HG02588 (cell line): ENCODE measurements at regions not wholly inside any gene's neighbourhood (a gene's known extent, or its start where the extent isn't known, plus 50 kb on each side); places are given as distances from the start of the nearest gene placed in this dataset.
A peak's percentile ranks its signal among the peaks of the same experiment; 100 is the strongest.

Source experiments
- ATAC-seq: cut with Tn5 transposase; IDR thresholded peaks from one replicate; pipeline ENCODE4 v1.9.1; 2021; ENCODE audit warnings: mild to moderate bottlenecking, moderate library complexity; ENCODE audit not compliant: unreplicated experiment

GRCh38 chr6:6376845-6377244 is 56.4 kb upstream of the F13A1 start:
- ATAC-seq, result no peak

DNA sequence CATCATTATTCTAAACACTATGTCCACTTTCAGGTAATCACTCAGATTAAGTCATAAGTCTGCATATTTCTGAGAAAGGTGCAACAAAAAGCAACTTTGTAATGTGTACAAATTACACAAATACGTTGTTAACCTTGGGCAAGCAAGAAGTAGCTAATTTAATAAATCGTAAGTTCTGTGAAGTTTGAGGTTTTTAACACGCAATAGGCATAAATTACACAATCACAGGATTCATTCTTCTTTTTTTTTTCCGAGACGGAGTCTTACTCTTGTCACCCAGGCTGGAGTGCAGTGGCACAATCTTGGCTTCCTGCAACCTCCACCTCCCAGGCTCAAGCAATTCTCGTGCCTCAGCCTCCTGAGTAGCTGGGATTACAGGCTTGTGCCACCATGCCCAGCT is 57.2 kb upstream of the F13A1 start:
- no peak for ATAC-seq

DNA sequence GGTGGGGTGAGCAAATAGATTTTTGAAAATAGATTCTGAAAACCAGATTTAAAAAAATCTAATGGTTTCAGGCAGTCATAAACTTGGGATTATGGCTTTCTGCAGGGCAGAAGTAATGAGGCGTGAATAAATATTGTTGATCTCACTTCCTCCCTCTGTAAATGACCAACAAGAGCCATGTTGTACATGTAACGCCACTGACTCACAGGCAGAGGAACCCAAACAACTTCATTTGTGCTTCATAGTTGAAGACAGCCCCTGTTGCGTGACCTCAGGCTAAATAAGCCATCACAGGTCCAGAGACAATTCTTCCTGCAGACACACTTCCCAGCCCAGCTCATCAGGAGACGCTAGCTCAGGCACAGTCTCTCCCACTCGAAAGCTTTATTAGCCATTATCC is 59.1 kb upstream of the F13A1 start:
- no peak for ATAC-seq

GRCh38 chr6:6384520-6384919 is 64.1 kb upstream of the F13A1 start:
- ATAC-seq, result no peak

DNA sequence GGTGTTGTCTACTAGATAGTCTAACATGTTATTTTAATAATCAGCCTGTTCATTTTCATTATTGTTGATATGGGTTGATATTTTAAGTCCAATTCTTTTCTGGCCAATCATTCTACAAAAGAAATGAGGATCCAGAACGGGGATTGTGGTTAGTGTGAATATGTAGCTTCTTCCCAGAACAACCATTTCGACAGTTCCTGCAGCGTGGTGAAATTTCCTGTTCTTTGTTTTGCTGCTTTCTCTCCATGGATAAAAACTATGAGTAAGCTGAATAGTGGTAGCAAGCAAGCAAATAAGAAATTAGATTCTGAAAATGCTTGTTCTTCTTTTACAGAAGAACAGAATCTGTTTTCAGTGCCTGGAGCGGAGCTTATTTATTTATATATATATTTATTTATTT is 65.5 kb upstream of the F13A1 start:
- ATAC-seq, result no peak

DNA sequence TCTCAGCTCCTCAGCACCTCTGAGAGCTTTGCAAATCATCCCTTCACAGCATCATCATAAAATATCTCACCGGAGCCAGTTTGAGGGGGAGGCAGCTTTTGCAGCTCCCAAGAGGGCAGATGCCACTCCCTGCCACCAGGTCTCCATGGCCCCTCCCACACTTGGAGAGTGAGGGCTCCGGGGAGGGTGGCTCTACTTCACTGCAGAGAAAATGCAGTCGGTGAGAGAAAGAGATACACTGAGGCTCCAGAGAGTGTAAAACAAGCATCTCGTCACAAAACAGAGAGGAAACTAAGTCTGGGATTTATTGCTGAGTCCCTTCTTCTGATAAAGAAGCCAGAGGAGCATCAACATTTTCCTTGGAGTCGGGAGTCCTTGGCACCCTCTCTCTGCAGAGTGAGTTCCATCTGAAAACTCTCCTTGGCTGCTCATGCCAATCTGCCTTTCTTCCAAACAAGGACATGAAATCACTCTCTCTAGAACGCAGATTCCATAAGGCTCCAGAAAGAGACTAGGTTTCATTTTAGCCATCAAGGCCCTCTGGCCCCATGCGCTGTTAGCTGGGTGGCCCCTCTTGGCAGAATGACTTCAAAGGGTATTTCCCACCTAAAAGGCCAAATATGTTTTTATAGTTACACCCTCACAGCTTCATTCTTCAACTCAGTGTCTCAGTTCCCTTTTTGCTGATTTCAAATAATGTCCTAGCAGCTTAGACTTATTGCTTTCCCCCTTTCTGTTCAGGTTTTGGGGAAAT is 70.6 kb upstream of the F13A1 start:
- ATAC-seq, result peak; percentile 64

DNA sequence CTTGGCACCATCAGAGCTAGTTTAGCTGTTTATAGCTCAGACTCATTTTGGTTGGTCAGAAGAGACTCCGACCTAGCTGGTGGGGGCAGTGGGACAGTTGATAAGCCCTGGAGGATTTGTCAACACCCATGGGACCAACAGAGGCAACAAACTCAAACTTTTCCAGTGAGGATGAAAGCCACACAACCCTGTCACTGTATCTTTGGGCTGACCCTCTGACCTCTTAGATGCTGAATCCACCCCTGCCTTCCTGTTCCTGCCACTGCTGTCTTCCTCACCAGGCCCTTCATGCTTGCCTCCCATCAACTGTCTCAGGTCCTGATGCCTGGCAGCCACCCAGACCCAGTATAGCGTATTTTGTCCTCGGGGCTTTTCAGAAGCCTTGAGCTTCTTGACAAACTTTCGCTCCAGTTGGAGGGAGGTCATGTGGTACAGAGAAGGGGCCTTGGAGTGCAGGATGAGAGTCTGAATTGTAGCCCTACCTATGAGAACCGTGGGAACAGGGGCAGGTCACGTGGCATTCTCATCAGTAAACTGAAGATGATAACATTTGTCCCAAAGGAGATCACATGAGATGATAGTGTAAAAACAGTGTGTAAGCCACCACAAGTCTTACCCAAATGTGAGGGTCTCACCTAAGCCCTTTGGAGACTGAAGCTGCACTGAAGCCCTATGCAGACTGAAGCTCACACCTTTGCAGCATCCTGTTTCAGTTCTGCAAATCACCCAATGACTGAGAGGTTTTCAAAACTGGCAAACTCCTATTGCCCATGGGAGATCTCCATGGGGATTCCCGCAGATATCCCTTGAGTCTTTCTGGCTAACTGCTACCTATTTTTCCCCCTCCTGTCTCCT is 72.0 kb upstream of the F13A1 start:
- peak; percentile 72 for ATAC-seq

- peak; percentile 23 for ATAC-seq
Measured at GRCh38 chr6:6393069-6393529, 72.6 kb upstream of the F13A1 start.

GRCh38 chr6:6395581-6396197 is 75.2 kb upstream of the F13A1 start:
- ATAC-seq, result no peak

GRCh38 chr6:6397842-6398241 is 77.4 kb upstream of the F13A1 start:
- ATAC-seq, result no peak

GRCh38 chr6:6399568-6399967 is 79.1 kb upstream of the F13A1 start:
- ATAC-seq, result no peak

DNA sequence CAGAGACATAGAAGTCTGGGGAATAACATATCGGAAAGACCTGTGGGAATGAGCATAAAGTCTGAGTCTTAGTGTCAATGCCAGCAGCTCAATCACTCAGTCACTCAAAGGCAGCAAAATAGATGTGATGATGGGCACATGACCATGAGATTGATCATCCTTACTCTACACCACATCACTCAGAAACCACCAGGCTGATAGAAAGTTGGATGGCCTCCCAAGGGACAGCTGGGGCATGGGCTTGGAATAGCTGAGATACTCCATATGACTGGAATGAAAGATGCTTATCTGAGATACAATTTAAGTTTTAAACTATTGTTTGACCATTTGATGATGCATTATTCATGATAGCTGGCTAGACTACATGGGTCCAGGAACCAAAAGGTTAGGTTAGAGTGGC is 80.9 kb upstream of the F13A1 start:
- no peak for ATAC-seq

- ATAC-seq, result no peak
Measured at GRCh38 chr6:6402006-6402405, 81.5 kb upstream of the F13A1 start.

DNA sequence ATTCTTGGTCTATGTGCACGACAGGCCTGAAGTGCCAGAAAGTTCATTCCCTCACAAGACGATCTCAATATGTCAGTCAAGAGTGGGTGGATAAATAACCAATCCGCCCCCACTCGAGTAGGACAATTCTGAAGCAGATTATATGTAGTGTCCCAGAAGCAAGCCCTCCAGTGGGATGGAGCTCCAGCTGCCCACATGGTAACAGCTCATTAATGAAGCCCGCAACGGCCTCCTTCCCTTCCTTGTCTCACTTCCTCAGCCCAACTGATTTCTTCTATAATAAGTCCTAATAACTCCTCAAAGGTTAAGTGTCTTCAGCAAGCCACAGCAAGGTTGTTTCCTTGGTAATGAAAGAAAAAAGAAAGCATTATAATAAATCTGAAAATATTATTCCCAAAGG is 82.1 kb upstream of the F13A1 start:
- ATAC-seq, result no peak

DNA sequence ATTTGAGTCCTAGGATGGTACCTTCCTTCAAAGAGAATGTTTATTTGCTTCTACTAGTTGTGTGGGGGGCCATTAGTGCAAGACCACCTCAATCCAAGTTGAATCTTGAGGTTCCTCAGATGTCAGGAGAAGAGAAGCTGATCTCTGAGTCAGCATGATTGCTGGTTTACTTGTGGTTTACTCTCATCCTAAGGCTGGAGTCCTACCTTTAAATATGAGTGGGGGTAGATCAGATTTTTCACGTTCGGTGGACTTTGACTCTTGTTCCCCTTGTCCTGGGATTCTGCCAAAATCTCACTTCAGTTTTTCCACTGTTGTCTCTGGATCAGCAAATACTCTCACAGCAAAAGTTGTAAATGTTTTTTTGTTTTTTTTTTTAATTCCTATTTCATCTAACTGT is 84.6 kb upstream of the F13A1 start:
- no peak for ATAC-seq

DNA sequence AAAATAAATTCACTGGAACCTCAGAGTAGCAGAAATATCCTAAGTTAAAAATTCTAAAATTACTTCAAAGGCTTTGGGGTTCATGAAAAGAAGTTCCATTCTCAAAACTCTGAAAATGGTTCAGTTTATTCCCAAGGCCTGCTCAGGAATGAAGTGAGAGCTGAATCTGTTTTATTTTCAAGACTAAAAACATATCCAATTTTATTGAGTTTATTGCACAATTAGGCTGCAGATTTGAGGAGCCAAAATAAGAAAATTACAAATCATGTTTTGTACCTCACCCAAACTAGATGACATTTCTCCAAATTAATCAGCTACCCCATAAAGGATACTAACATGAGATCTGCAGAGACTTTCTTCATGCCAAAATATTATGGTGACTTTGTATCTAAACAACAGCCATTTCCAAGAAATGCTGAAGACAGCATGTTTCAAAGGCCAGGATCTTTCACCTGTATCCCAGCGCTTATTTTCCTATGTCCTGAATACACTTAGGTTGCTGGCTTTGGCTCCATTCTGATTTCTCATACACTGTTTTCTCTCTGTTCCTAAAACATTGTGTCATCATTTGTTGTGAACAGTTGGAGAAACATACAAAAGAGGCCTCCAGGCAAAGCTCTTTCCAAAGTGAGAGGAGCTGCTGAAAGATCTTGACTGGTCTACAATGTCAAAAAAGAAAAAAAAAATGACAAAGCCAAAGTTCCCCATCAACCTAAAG is 85.7 kb upstream of the F13A1 start:
- ATAC-seq, result no peak

GRCh38 chr6:6406715-6407070 is 86.2 kb upstream of the F13A1 start:
- no peak for ATAC-seq

GRCh38 chr6:6407071-6407741 is 86.7 kb upstream of the F13A1 start:
- ATAC-seq, result peak; percentile 96

- ATAC-seq, result no peak
Measured at GRCh38 chr6:6409397-6410030, 89.1 kb upstream of the F13A1 start.

DNA sequence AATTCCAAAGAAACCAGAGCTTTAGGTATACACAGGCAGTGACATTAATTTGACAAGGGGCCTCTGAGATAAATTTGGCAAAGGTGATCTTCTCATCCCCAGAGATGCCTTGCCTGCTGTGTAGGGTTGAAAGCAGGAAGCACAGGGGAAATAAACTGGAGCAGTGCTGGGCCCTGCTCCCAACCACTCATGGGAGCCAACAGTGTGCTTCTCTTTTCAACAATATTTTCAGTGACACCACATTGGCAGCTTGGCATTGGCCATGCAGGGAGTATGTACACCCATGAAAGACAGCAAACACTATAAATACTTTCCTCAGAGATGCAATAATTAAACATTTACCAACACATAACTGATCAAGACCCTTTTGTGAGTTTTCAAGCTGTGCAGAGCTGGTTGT is 90.7 kb upstream of the F13A1 start:
- no peak for ATAC-seq
